Stomach smooth muscle (tissue), 2 donors: ENCODE measurements at regions not wholly inside any gene's neighbourhood (a gene's known extent, or its start where the extent isn't known, plus 50 kb on each side); places are given as distances from the start of the nearest gene placed in this dataset.

ENCODE experiments used
- H3K27ac ChIP-seq: one replicate; pipeline ENCODE4 v1.7.0; 2013; ENCODE audit warnings: mild to moderate bottlenecking, low read length, inconsistent platforms
- H3K27me3 ChIP-seq, 2 donors: one replicate each; pipeline ENCODE4 v1.7.0; 2013; ENCODE audit warnings: low read length in 2 of 2; ENCODE audit not compliant: insufficient read depth in 2 of 2, control insufficient read depth in 1 of 2
- H3K36me3 ChIP-seq, 2 donors: one replicate each; pipeline ENCODE4 v1.7.0; 2013; ENCODE audit warnings: low read length in 2 of 2; ENCODE audit not compliant: control insufficient read depth in 2 of 2, insufficient read depth in 2 of 2
- H3K4me1 ChIP-seq: one replicate; pipeline ENCODE4 v1.7.0; 2013; ENCODE audit warnings: low read length; ENCODE audit not compliant: control insufficient read depth, insufficient read depth
- H3K4me3 ChIP-seq, 2 donors: one replicate each; pipeline ENCODE4 v1.7.0; 2013; ENCODE audit warnings: low read length in 2 of 2
- H3K9ac ChIP-seq, 2 donors: one replicate each; pipeline ENCODE4 v1.7.0; 2013; ENCODE audit warnings: low read length in 2 of 2, mild to moderate bottlenecking in 1 of 2
- H3K9me3 ChIP-seq, 2 donors: one replicate each; pipeline ENCODE4 v1.7.0; 2013; ENCODE audit warnings: low read length in 2 of 2; ENCODE audit not compliant: control insufficient read depth in 2 of 2
- donor health status: healthy.
- donor health status: Pancreatic carcinoma.

- Histone ChIP-seq H3K27ac (no peak overlapping the region), H3K9ac (no peak overlapping the region)
These were observed 67.8 kb upstream of the AKR1E2 start for GRCh38 chr10:4758256-4758655.

GRCh38 chr10:4755286-4755989 is 70.6 kb upstream of the AKR1E2 start:
- H3K9ac ChIP-seq: no peak overlapping the region
- H3K4me3 ChIP-seq: no peak overlapping the region
- no peaks in the 10 kb centered on the region for H3K36me3 ChIP-seq
- H3K4me1 ChIP-seq: no peaks in the 10 kb centered on the region
- no peaks in the 10 kb centered on the region for H3K27me3 ChIP-seq
- no peaks in the 10 kb centered on the region for H3K9me3 ChIP-seq
- H3K27ac ChIP-seq: no peak overlapping the region

More at GRCh38 chr10:4758256-4758655, 67.8 kb upstream of the AKR1E2 start:
- Histone ChIP-seq H3K27me3 (no peaks in the 10 kb centered on the region), H3K36me3 (no peaks in the 10 kb centered on the region), H3K4me1 (no peaks in the 10 kb centered on the region), H3K9me3 (no peaks in the 10 kb centered on the region), H3K4me3 (no peak overlapping the region)

- H3K4me1 ChIP-seq: no peaks in the 10 kb centered on the region
- H3K9ac ChIP-seq: no peak overlapping the region
- no peak overlapping the region for H3K4me3 ChIP-seq
- no peak overlapping the region for H3K27ac ChIP-seq
- no peaks in the 10 kb centered on the region for H3K36me3 ChIP-seq
- no peaks in the 10 kb centered on the region for H3K9me3 ChIP-seq
- peaks cover 0 to under 1% of the 10 kb centered on the region in 2 donors for H3K27me3 ChIP-seq
These were observed 71.9 kb upstream of the AKR1E2 start for GRCh38 chr10:4754143-4754542.

GRCh38 chr10:4751211-4751610 is 74.8 kb upstream of the AKR1E2 start:
- no peaks in the 10 kb centered on the region for H3K9me3 ChIP-seq
- no peak overlapping the region for H3K9ac ChIP-seq
- no peaks in the 10 kb centered on the region for H3K4me1 ChIP-seq
- H3K27ac ChIP-seq: no peak overlapping the region
- H3K27me3 ChIP-seq: peaks cover 0 to 2% of the 10 kb centered on the region in 2 donors
- no peak overlapping the region for H3K4me3 ChIP-seq
- H3K36me3 ChIP-seq: no peaks in the 10 kb centered on the region

- no peak overlapping the region for H3K27ac ChIP-seq
- H3K4me1 ChIP-seq: no peaks in the 10 kb centered on the region
- no peaks in the 10 kb centered on the region for H3K9me3 ChIP-seq
- H3K9ac ChIP-seq: no peak overlapping the region
- H3K36me3 ChIP-seq: no peaks in the 10 kb centered on the region
- no peak overlapping the region for H3K4me3 ChIP-seq
- H3K27me3 ChIP-seq: peaks cover 0 to 2% of the 10 kb centered on the region in 2 donors
These were observed 76.8 kb upstream of the AKR1E2 start for GRCh38 chr10:4749271-4749574.

GRCh38 chr10:4748491-4749270 is 77.3 kb upstream of the AKR1E2 start:
- H3K9me3 ChIP-seq: no peaks in the 10 kb centered on the region
- H3K4me1 ChIP-seq: no peaks in the 10 kb centered on the region
- no peak overlapping the region for H3K9ac ChIP-seq
- peaks cover 0 to 2% of the 10 kb centered on the region in 2 donors for H3K27me3 ChIP-seq
- no peaks in the 10 kb centered on the region for H3K36me3 ChIP-seq
- H3K27ac ChIP-seq: no peak overlapping the region
- H3K4me3 ChIP-seq: no peak overlapping the region

GRCh38 chr10:4742217-4742616 is 83.8 kb upstream of the AKR1E2 start:
- H3K9ac ChIP-seq: no peak overlapping the region
- no peak overlapping the region for H3K27ac ChIP-seq
- H3K27me3 ChIP-seq: no peaks in the 10 kb centered on the region
- H3K4me3 ChIP-seq: no peak overlapping the region
- no peaks in the 10 kb centered on the region for H3K4me1 ChIP-seq
- no peaks in the 10 kb centered on the region for H3K36me3 ChIP-seq
- no peaks in the 10 kb centered on the region for H3K9me3 ChIP-seq

- no peaks in the 10 kb centered on the region for H3K9me3 ChIP-seq
- H3K27me3 ChIP-seq: no peaks in the 10 kb centered on the region
- no peaks in the 10 kb centered on the region for H3K36me3 ChIP-seq
- no peak overlapping the region for H3K27ac ChIP-seq
- H3K4me1 ChIP-seq: no peaks in the 10 kb centered on the region
- H3K9ac ChIP-seq: no peak overlapping the region
- no peak overlapping the region for H3K4me3 ChIP-seq
These were observed 85.5 kb upstream of the AKR1E2 start for GRCh38 chr10:4740471-4740870.

GRCh38 chr10:4736608-4737007 is 89.4 kb upstream of the AKR1E2 start:
- Histone ChIP-seq H3K27me3 (no peaks in the 10 kb centered on the region), H3K36me3 (no peaks in the 10 kb centered on the region), H3K27ac (no peak overlapping the region)

GRCh38 chr10:4736183-4736582 is 89.8 kb upstream of the AKR1E2 start:
- no peak overlapping the region for H3K27ac ChIP-seq
- no peaks in the 10 kb centered on the region for H3K27me3 ChIP-seq
- H3K4me1 ChIP-seq: no peaks in the 10 kb centered on the region
- H3K9me3 ChIP-seq: no peaks in the 10 kb centered on the region
- H3K9ac ChIP-seq: no peak overlapping the region
- no peak overlapping the region for H3K4me3 ChIP-seq
- no peaks in the 10 kb centered on the region for H3K36me3 ChIP-seq

More at GRCh38 chr10:4736608-4737007, 89.4 kb upstream of the AKR1E2 start:
- H3K9ac ChIP-seq: no peak overlapping the region
- no peaks in the 10 kb centered on the region for H3K4me1 ChIP-seq
- H3K4me3 ChIP-seq: no peak overlapping the region
- H3K9me3 ChIP-seq: no peaks in the 10 kb centered on the region

GRCh38 chr10:4733843-4734224 is 92.2 kb upstream of the AKR1E2 start:
- Histone ChIP-seq H3K4me3 (no peak overlapping the region), H3K4me1 (no peaks in the 10 kb centered on the region), H3K9me3 (no peaks in the 10 kb centered on the region), H3K9ac (no peak overlapping the region), H3K27ac (no peak overlapping the region), H3K36me3 (no peaks in the 10 kb centered on the region), H3K27me3 (no peaks in the 10 kb centered on the region)
